H1 (cell line): ENCODE measurements at regions not wholly inside any gene's neighbourhood (a gene's known extent, or its start where the extent isn't known, plus 50 kb on each side); places are given as distances from the start of the nearest gene placed in this dataset.

ENCODE experiments used
- CTCF ChIA-PET: fragments of 300-600 bp; sonication (Branson Sonifier 250); formaldehyde crosslinking; loops from one replicate; lab custom pipeline; 2021; ENCODE audit not compliant: partially characterized antibody; lab: Charles Lee
- POLR2A ChIA-PET: fragments of 300-600 bp; sonication (Branson Sonifier 250); formaldehyde crosslinking; loops from one replicate; lab custom pipeline; 2021; ENCODE audit warnings: inconsistent platforms; ENCODE audit not compliant: partially characterized antibody; lab: Charles Lee
- DNase-seq, 2 experiments: peaks; one replicate each; pipeline versions ENCODE4 v3.0.0 to v3.0.0-alpha.2; 2010 to 2022; ENCODE audit warnings: low spot score in 2 of 2, low read depth in 1 of 2, mixed read lengths in 1 of 2
- FAIRE-seq: peaks from 2 replicates; lab custom pipeline; 2011; peaks lifted over from hg19 to GRCh38; lab: Jason Lieb, UNC
- H2AFZ ChIP-seq: 2 replicates; pipeline ENCODE4 v1.8.1; 2012; ENCODE audit warnings: low read length, inconsistent platforms
- H2AK5ac ChIP-seq: 2 replicates; pipeline ENCODE4 v1.6.1; 2013; ENCODE audit warnings: low read depth, low read length
- H2BK120ac ChIP-seq: replicated peaks from 2 replicates; pipeline ENCODE3; 2013; ENCODE audit warnings: low read depth, low read length, inconsistent platforms
- H2BK12ac ChIP-seq: 2 replicates; pipeline ENCODE4 v1.6.1; 2013; ENCODE audit warnings: low read depth, low read length
- H2BK15ac ChIP-seq: 2 replicates; pipeline ENCODE4 v1.6.1; 2013; ENCODE audit warnings: low read length
- H2BK20ac ChIP-seq: 2 replicates; pipeline ENCODE4 v1.6.1; 2013; ENCODE audit warnings: low read length
- H2BK5ac ChIP-seq: 2 replicates; pipeline ENCODE4 v1.6.1; 2013; ENCODE audit warnings: low read depth, low read length
- H3K14ac ChIP-seq: 2 replicates; pipeline ENCODE4 v1.6.1; 2013; ENCODE audit warnings: inconsistent platforms; ENCODE audit not compliant: insufficient read length
- H3K18ac ChIP-seq: 2 replicates; pipeline ENCODE4 v1.6.1; 2013; ENCODE audit warnings: low read length; ENCODE audit errors: extremely low read depth
- H3K23ac ChIP-seq: 2 replicates; pipeline ENCODE4 v1.6.1; 2013; ENCODE audit warnings: inconsistent platforms; ENCODE audit not compliant: insufficient read length
- H3K23me2 ChIP-seq: 2 replicates; pipeline ENCODE4 v1.6.1; 2013; ENCODE audit warnings: low read depth, low read length
- H3K27ac ChIP-seq: 2 replicates; pipeline ENCODE4 v1.6.1; 2011; ENCODE audit warnings: low read depth, low read length, inconsistent platforms
- H3K27me3 ChIP-seq, 4 experiments: replicated peaks in 1 of 4; 1 replicate in 1 of 4; 2 replicates in 3 of 4; pipeline versions ENCODE4 v1.6.1 to v1.8.1; 2011 to 2013; ENCODE audit warnings: low read length in 3 of 4, mild to moderate bottlenecking in 3 of 4, inconsistent platforms in 2 of 4, mixed read lengths in 2 of 4, moderate library complexity in 1 of 4; ENCODE audit not compliant: control insufficient read depth in 3 of 4, insufficient read depth in 3 of 4; ENCODE audit errors: extremely low read depth in 1 of 4
- H3K36me3 ChIP-seq, 4 experiments: 2 replicates each; pipeline versions ENCODE4 v1.6.1 to v1.8.1; 2011 to 2013; ENCODE audit warnings: mild to moderate bottlenecking in 4 of 4, low read length in 3 of 4, moderate library complexity in 2 of 4, control low read depth in 1 of 4, inconsistent platforms in 1 of 4; ENCODE audit not compliant: insufficient read depth in 4 of 4, control insufficient read depth in 2 of 4
- H3K4ac ChIP-seq: replicated peaks from 2 replicates; pipeline ENCODE3; 2013; ENCODE audit warnings: low read length, low read depth, mixed read lengths, inconsistent platforms; ENCODE audit not compliant: insufficient read length
- H3K4me1 ChIP-seq, 4 experiments: replicated peaks in 1 of 4; 1 replicate in 1 of 4; 2 replicates in 3 of 4; pipeline versions ENCODE4 v1.6.1 to v1.8.1; 2011 to 2013; ENCODE audit warnings: low read length in 3 of 4, inconsistent platforms in 2 of 4, mixed read lengths in 1 of 4; ENCODE audit not compliant: insufficient read depth in 4 of 4, control insufficient read depth in 3 of 4
- H3K4me2 ChIP-seq, 2 experiments: 2 replicates each; pipeline versions ENCODE4 v1.6.1 to v1.8.1; 2011 to 2013; ENCODE audit warnings: low read depth in 2 of 2, low read length in 2 of 2, control low read depth in 1 of 2, inconsistent platforms in 1 of 2, mild to moderate bottlenecking in 1 of 2; ENCODE audit not compliant: insufficient read depth in 1 of 2
- H3K4me3 ChIP-seq, 4 experiments: fragments of 200-600, 300-600 bp in 1 of 4; sonication (generic), shearing (Covaris generic), sonication (Bioruptor Twin) in 1 of 4; 2 replicates each; pipeline versions ENCODE4 v1.5.1 to v1.8.1; 2011 to 2016; ENCODE audit warnings: low read length in 4 of 4, low read depth in 3 of 4, control low read depth in 2 of 4, inconsistent platforms in 2 of 4, mild to moderate bottlenecking in 2 of 4, mixed read lengths in 1 of 4, moderate library complexity in 1 of 4; ENCODE audit not compliant: insufficient read depth in 2 of 4; ENCODE audit errors: extremely low read depth in 1 of 4
- H3K56ac ChIP-seq: replicated peaks from 2 replicates; pipeline ENCODE3; 2013; ENCODE audit warnings: low read depth, mild to moderate bottlenecking, mixed read lengths, low read length, inconsistent platforms; ENCODE audit not compliant: insufficient read length
- H3K79me1 ChIP-seq: 2 replicates; pipeline ENCODE4 v1.6.1; 2013; ENCODE audit warnings: low read depth, low read length, control low read depth
- H3K79me2 ChIP-seq, 2 experiments: 2 replicates each; pipeline versions ENCODE4 v1.6.1 to v1.8.1; 2012 to 2013; ENCODE audit warnings: low read length in 2 of 2, mild to moderate bottlenecking in 2 of 2, inconsistent platforms in 1 of 2; ENCODE audit not compliant: insufficient read depth in 2 of 2, control insufficient read depth in 1 of 2
- H3K9ac ChIP-seq, 4 experiments: replicated peaks in 1 of 4; 1 replicate in 1 of 4; 2 replicates in 3 of 4; pipeline versions ENCODE4 v1.6.1 to v1.8.1; 2011 to 2013; ENCODE audit warnings: low read depth in 3 of 4, low read length in 3 of 4, control low read depth in 2 of 4, mild to moderate bottlenecking in 2 of 4, moderate library complexity in 2 of 4, inconsistent platforms in 1 of 4; ENCODE audit errors: extremely low read depth in 1 of 4
- H3K9me3 ChIP-seq, 2 experiments: 2 replicates each; pipeline versions ENCODE4 v1.6.1 to v1.8.1; 2012 to 2013; ENCODE audit warnings: mild to moderate bottlenecking in 2 of 2, moderate library complexity in 2 of 2, control low read depth in 1 of 2, inconsistent platforms in 1 of 2, low read depth in 1 of 2, low read length in 1 of 2, mixed read lengths in 1 of 2; ENCODE audit not compliant: insufficient read depth in 2 of 2
- H4K20me1 ChIP-seq, 2 experiments: replicated peaks in 1 of 2; 2 replicates each; pipeline versions ENCODE3 to v1.8.1; 2011 to 2013; ENCODE audit warnings: inconsistent platforms in 2 of 2, low read length in 2 of 2, mild to moderate bottlenecking in 1 of 2; ENCODE audit not compliant: insufficient read depth in 2 of 2, control insufficient read depth in 1 of 2
- H4K5ac ChIP-seq: 2 replicates; pipeline ENCODE4 v1.6.1; 2013; ENCODE audit warnings: low read length, low read depth, mixed read lengths, inconsistent platforms; ENCODE audit not compliant: insufficient read length
- H4K8ac ChIP-seq: 2 replicates; pipeline ENCODE4 v1.8.0; 2013; ENCODE audit warnings: mild to moderate bottlenecking, moderate library complexity, low read length, inconsistent platforms; ENCODE audit not compliant: insufficient read depth; ENCODE audit errors: extremely low read depth
- H4K91ac ChIP-seq: replicated peaks from 2 replicates; pipeline ENCODE3; 2013; ENCODE audit warnings: low read length, mixed read lengths, inconsistent platforms; ENCODE audit not compliant: insufficient read length
- BCL11A ChIP-seq, 2 experiments: IDR thresholded peaks; one replicate each; pipeline ENCODE4 v1.6.1; 2011; ENCODE audit warnings: low read depth in 2 of 2, low read length in 2 of 2, mild to moderate bottlenecking in 2 of 2
- GABPA ChIP-seq: IDR thresholded peaks from 2 replicates; pipeline ENCODE4 v1.6.1; 2011; ENCODE audit warnings: mild to moderate bottlenecking, low read length, moderate library complexity, borderline replicate concordance; ENCODE audit not compliant: insufficient read depth
- HDAC2 ChIP-seq, 2 experiments: fragments of 300-600 bp in 1 of 2; sonication (generic) in 1 of 2; IDR thresholded peaks; 2 replicates each; pipeline ENCODE4 v1.6.1; 2011 to 2012; ENCODE audit warnings: low read depth in 2 of 2, low read length in 2 of 2, mild to moderate bottlenecking in 2 of 2, moderate library complexity in 2 of 2, borderline replicate concordance in 1 of 2, inconsistent platforms in 1 of 2
- KDM4A ChIP-seq: IDR thresholded peaks from one replicate; pipeline ENCODE4 v1.7.1; 2012; ENCODE audit warnings: low read depth, mild to moderate bottlenecking, moderate library complexity, low read length, inconsistent platforms; ENCODE audit not compliant: severe bottlenecking
- NANOG ChIP-seq: IDR thresholded peaks from 2 replicates; pipeline ENCODE4 v1.6.1; 2011; ENCODE audit warnings: low read length, low read depth, mild to moderate bottlenecking, inconsistent platforms; ENCODE audit not compliant: insufficient read depth, poor library complexity, severe bottlenecking
- TBP ChIP-seq: IDR thresholded peaks from 2 replicates; pipeline ENCODE4 v1.6.1; 2011; ENCODE audit warnings: low read depth, low read length, improper control_type of control experiment
- WGBS, 2 experiments: shearing (Covaris generic) in 1 of 2; methylation state at CpG; one replicate each; pipeline versions ENCODE4 v1.1.6 to v1.1.7; 2013 to 2015; ENCODE audit warnings: low lambda C conversion rate in 2 of 2, mixed read lengths in 2 of 2, inconsistent platforms in 1 of 2, low coverage in 1 of 2, missing lambda C conversion rate in 1 of 2; ENCODE audit not compliant: insufficient replicate concordance in 2 of 2, insufficient coverage in 1 of 2, insufficient read length in 1 of 2; ENCODE audit errors: extremely low coverage in 1 of 2, missing lambda C conversion rate in 1 of 2; 5-methylcytosine and 5-hydroxymethylcytosine counted together

GRCh38 chr11:23903044-23903704 is 593.7 kb upstream of the LUZP2 start:
- FAIRE-seq: no peak
- H2BK5ac ChIP-seq: no peak overlapping the region
- ChIA-PET POLR2A (no interaction called here), CTCF (no interaction called here)
- H3K9me3 ChIP-seq: no peaks in the 10 kb centered on the region
- H3K27me3 ChIP-seq: no peaks in the 10 kb centered on the region
- no peak for TF ChIP-seq NANOG
- TF ChIP-seq GABPA: no peak
- TF ChIP-seq TBP: no peak
- TF ChIP-seq HDAC2 (IDR thresholded peaks at IDR 0.05; ENCODE audit: borderline replicate concordance in 1 of 2, low read depth in 2 of 2, low read length in 2 of 2): no peak
- no peak for TF ChIP-seq KDM4A
- no peak for TF ChIP-seq BCL11A (IDR thresholded peaks at IDR 0.05; ENCODE audit: low read depth in 2 of 2, low read length in 2 of 2)
- H3K79me1 ChIP-seq: no peaks in the 10 kb centered on the region
- H3K4me2 ChIP-seq: no peak overlapping the region
- H3K23me2 ChIP-seq: no peaks in the 10 kb centered on the region
- no peak overlapping the region for H3K14ac ChIP-seq
- no peak overlapping the region for H3K9ac ChIP-seq
- no peak overlapping the region for H3K4me3 ChIP-seq
- H3K27ac ChIP-seq: no peak overlapping the region
- no peak overlapping the region for H2BK12ac ChIP-seq
- WGBS, 2 experiments: 94% methylated on average over 7 of the region's 7 CpGs; no CpG with 5 or more reads in 1 of the 2 experiments
- no peak overlapping the region for H3K18ac ChIP-seq
- no peaks in the 10 kb centered on the region for H3K36me3 ChIP-seq
- no peaks in the 10 kb centered on the region for H4K20me1 ChIP-seq
- H2BK120ac ChIP-seq: no peak overlapping the region
- no peaks in the 10 kb centered on the region for H3K4me1 ChIP-seq
- no peak overlapping the region for H2AFZ ChIP-seq
- no peak overlapping the region for H4K5ac ChIP-seq
- no peak overlapping the region for H2BK20ac ChIP-seq
- no peak for DNase-seq
- H3K23ac ChIP-seq: no peak overlapping the region
- no peak overlapping the region for H3K4ac ChIP-seq
- no peak overlapping the region for H2AK5ac ChIP-seq
- no peak overlapping the region for H4K91ac ChIP-seq
- H3K79me2 ChIP-seq: no peaks in the 10 kb centered on the region
- H2BK15ac ChIP-seq: no peak overlapping the region
- H3K56ac ChIP-seq: no peak overlapping the region
- no peak overlapping the region for H4K8ac ChIP-seq
